HEK293 (cell line): ENCODE measurements at regions not wholly inside any gene's neighbourhood (a gene's known extent, or its start where the extent isn't known, plus 50 kb on each side); places are given as distances from the start of the nearest gene placed in this dataset.

ENCODE experiments used
- CTCF ChIA-PET: fragments of 350-600 bp; formaldehyde crosslinking; extraction: SDS; loops from one replicate; lab custom pipeline; 2021; ENCODE audit warnings: antibody characterized with exemption; lab: Yijun Ruan, JAX
- POLR2A ChIA-PET: fragments of 300-600 bp; formaldehyde crosslinking; extraction: SDS; loops from one replicate; lab custom pipeline; 2020; ENCODE audit warnings: antibody characterized with exemption, inconsistent platforms; lab: Yijun Ruan, JAX
- H3K27ac ChIP-seq: fragments of 200-500 bp; sonication (Bioruptor generic); 2 replicates; pipeline ENCODE4 v1.5.1; 2014; ENCODE audit warnings: low read depth, low read length, control low read depth, inconsistent platforms; ENCODE audit errors: extremely low read depth
- H3K36me3 ChIP-seq, 2 experiments: fragments of 200-500 bp in 1 of 2; sonication (Bioruptor generic) in 1 of 2; 1 replicate in 1 of 2; 2 replicates in 1 of 2; pipeline ENCODE4 v1.5.1; 2014 to 2017; ENCODE audit warnings: inconsistent platforms in 2 of 2, low read length in 2 of 2; ENCODE audit not compliant: control insufficient read depth in 2 of 2, insufficient read depth in 1 of 2
- H3K4me1 ChIP-seq: fragments of 200-500 bp; sonication (Bioruptor generic); 2 replicates; pipeline ENCODE4 v1.5.1; 2014; ENCODE audit warnings: mild to moderate bottlenecking, low read length, inconsistent platforms; ENCODE audit not compliant: control insufficient read depth, insufficient read depth
- H3K4me3 ChIP-seq: 2 replicates; pipeline ENCODE4 v1.5.1; 2011; ENCODE audit warnings: low read depth, mild to moderate bottlenecking, control low read depth, low read length, moderate library complexity
- H3K9me3 ChIP-seq: fragments of 200-500 bp; sonication (Bioruptor generic); 2 replicates; pipeline ENCODE4 v1.5.1; 2014; ENCODE audit warnings: low read depth, low read length, inconsistent platforms; ENCODE audit not compliant: control insufficient read depth, insufficient read depth
- HIC1 ChIP-seq: fragments of 450-650 bp; formaldehyde crosslinking; IDR thresholded peaks from 2 replicates; pipeline ENCODE4 v1.5.1; 2016; ENCODE audit warnings: missing biosample characterization, missing genetic modification characterization
- KLF8 ChIP-seq: fragments of 450-650 bp; formaldehyde crosslinking; IDR thresholded peaks from 2 replicates; pipeline ENCODE4 v1.5.1; 2016; ENCODE audit warnings: missing biosample characterization, missing genetic modification characterization
- SALL2 ChIP-seq: fragments of 450-650 bp; formaldehyde crosslinking; IDR thresholded peaks from 2 replicates; pipeline ENCODE4 v1.5.0; 2017; ENCODE audit warnings: missing biosample characterization, mild to moderate bottlenecking, missing genetic modification characterization, borderline replicate concordance
- TCF7L2 ChIP-seq: IDR thresholded peaks from 2 replicates; pipeline ENCODE4 v1.6.1; 2011; ENCODE audit warnings: low read depth, mild to moderate bottlenecking, inconsistent platforms, low read length, moderate library complexity, borderline replicate concordance
- TSHZ1 ChIP-seq: fragments of 450-650 bp; formaldehyde crosslinking; IDR thresholded peaks from 2 replicates; pipeline ENCODE4 v1.5.1; 2016; ENCODE audit warnings: missing biosample characterization, missing genetic modification characterization, borderline replicate concordance
- ZFP69B ChIP-seq: fragments of 450-650 bp; formaldehyde crosslinking; IDR thresholded peaks from 2 replicates; pipeline ENCODE4 v1.5.1; 2016; ENCODE audit warnings: missing biosample characterization, missing genetic modification characterization
- ZNF23 ChIP-seq: fragments of 450-650 bp; formaldehyde crosslinking; IDR thresholded peaks from 2 replicates; pipeline ENCODE4 v1.5.1; 2016; ENCODE audit warnings: missing biosample characterization, missing genetic modification characterization, borderline replicate concordance
- ZNF398 ChIP-seq: fragments of 450-650 bp; formaldehyde crosslinking; IDR thresholded peaks from 2 replicates; pipeline ENCODE4 v1.5.1; 2017; ENCODE audit warnings: missing biosample characterization, missing genetic modification characterization
- ZNF555 ChIP-seq: fragments of 450-650 bp; formaldehyde crosslinking; conservative IDR thresholded peaks from 2 replicates; pipeline ENCODE4 v1.5.1; 2017; ENCODE audit warnings: missing biosample characterization, mild to moderate bottlenecking, missing genetic modification characterization, inconsistent platforms
- ZNF580 ChIP-seq: fragments of 450-650 bp; formaldehyde crosslinking; IDR thresholded peaks from 2 replicates; pipeline ENCODE4 v1.5.1; 2016; ENCODE audit warnings: missing biosample characterization, missing genetic modification characterization
- ZNF621 ChIP-seq: fragments of 450-650 bp; formaldehyde crosslinking; IDR thresholded peaks from 2 replicates; pipeline ENCODE4 v1.5.1; 2017; ENCODE audit warnings: missing biosample characterization, missing genetic modification characterization
- ZNF654 ChIP-seq: fragments of 450-650 bp; formaldehyde crosslinking; IDR thresholded peaks from 2 replicates; pipeline ENCODE4 v1.5.1; 2016; ENCODE audit warnings: low read depth, missing biosample characterization, missing genetic modification characterization
- ZNF76 ChIP-seq: fragments of 450-650 bp; formaldehyde crosslinking; IDR thresholded peaks from 2 replicates; pipeline ENCODE4; 2016; ENCODE audit warnings: low read depth, missing biosample characterization, missing genetic modification characterization, borderline replicate concordance
- ZNF768 ChIP-seq: fragments of 450-650 bp; formaldehyde crosslinking; IDR thresholded peaks from 2 replicates; pipeline ENCODE4 v1.5.1; 2018; ENCODE audit warnings: missing biosample characterization, mild to moderate bottlenecking, missing genetic modification characterization
- ZSCAN18 ChIP-seq: fragments of 450-650 bp; formaldehyde crosslinking; IDR thresholded peaks from 2 replicates; pipeline ENCODE4 v1.5.1; 2016; ENCODE audit warnings: missing biosample characterization, missing genetic modification characterization

- POLR2A ChIA-PET, result no interaction called here
- no peak overlapping the region for H3K4me3 ChIP-seq
- CTCF ChIA-PET, result no interaction called here
These were observed 377.3 kb downstream of the ANXA1 start for GRCh38 chr9:73528926-73529325.

More at GRCh38 chr9:73528926-73529325, 377.3 kb downstream of the ANXA1 start:
- H3K27ac ChIP-seq, result no peak overlapping the region
- TF ChIP-seq ZSCAN18 (tag by site-specific recombination) (no peak), ZNF555 (tag by site-specific recombination) (no peak), ZNF580 (no peak), HIC1 (tag by site-specific recombination) (no peak), KLF8 (tag by site-specific recombination) (no peak), TCF7L2 (no peak), SALL2 (tag by site-specific recombination) (no peak), ZNF398 (tag by site-specific recombination) (no peak), ZFP69B (tag by site-specific recombination) (no peak), TSHZ1 (tag by site-specific recombination) (no peak), ZNF768 (tag by site-specific recombination) (no peak), ZNF76 (tag by site-specific recombination) (no peak), ZNF654 (tag by site-specific recombination) (no peak), ZNF23 (tag by site-specific recombination) (no peak), ZNF621 (tag by site-specific recombination) (no peak)
- no peaks in the 10 kb centered on the region for H3K36me3 ChIP-seq
- no peaks in the 10 kb centered on the region for H3K9me3 ChIP-seq
- no peaks in the 10 kb centered on the region for H3K4me1 ChIP-seq
